HCT116 (cell line): ENCODE measurements at regions not wholly inside any gene's neighbourhood (a gene's known extent, or its start where the extent isn't known, plus 50 kb on each side); places are given as distances from the start of the nearest gene placed in this dataset.

Source experiments
- ATAC-seq: fragments of 200-7000 bp; cut with Tn5 transposase; 2 replicates; pipeline ENCODE4 v1.9.1; 2020; ENCODE audit warnings: mild to moderate bottlenecking, moderate library complexity
- BruUV-seq: library from RNA; stranded (reverse); fragments of 400-500 nt; replicated peaks from 2 replicates; lab custom pipeline; 2021; lab: Mats Ljungman, UMichigan
- CTCF ChIA-PET: fragments of 300-600 bp; sonication (Branson Sonifier 250); formaldehyde crosslinking; loops from one replicate; lab custom pipeline; 2021; ENCODE audit warnings: antibody characterized with exemption; lab: Charles Lee
- POLR2A ChIA-PET: fragments of 300-600, 350-600 bp; sonication (Branson Sonifier 250); formaldehyde crosslinking; loops from one replicate; lab custom pipeline; 2021; ENCODE audit warnings: antibody characterized with exemption; lab: Charles Lee
- RAD21 ChIA-PET, 2 experiments: fragments of 300-600 bp; sonication (Branson Sonifier 250); formaldehyde crosslinking; loops; one replicate each; lab custom pipeline; 2023; ENCODE audit warnings: low total read pairs in 2 of 2; ENCODE audit not compliant: uncharacterized antibody in 2 of 2, unreplicated experiment in 2 of 2, low non-redundant PET in 1 of 2; lab: Charles Lee
- DNase-seq: peaks from one replicate; pipeline ENCODE4 v3.0.0-alpha.2; 2010; ENCODE audit warnings: low read depth, low spot score
- H2AFZ ChIP-seq: fragments of 200-600 bp; shearing (Covaris generic), sonication (generic); 2 replicates; pipeline ENCODE4 v1.6.1; 2017; ENCODE audit warnings: low read depth, mixed run types, mixed read lengths, antibody characterized with exemption, low read length; ENCODE audit not compliant: poor library complexity, severe bottlenecking
- H3K27ac ChIP-seq: 2 replicates; pipeline ENCODE4 v1.5.1; 2012; ENCODE audit warnings: low read depth, low read length
- H3K27me3 ChIP-seq: fragments of 200-600 bp; sonication (generic); 2 replicates; pipeline ENCODE4 v1.6.1; 2016; ENCODE audit warnings: mixed run types, low read length, mixed read lengths; ENCODE audit not compliant: insufficient read depth
- H3K36me3 ChIP-seq, 2 experiments: fragments of 200-500 bp in 1 of 2; fragments of 200-600 bp in 1 of 2; sonication (Bioruptor generic) in 1 of 2; sonication (generic) in 1 of 2; 2 replicates each; pipeline versions ENCODE4 v1.5.1 to v1.6.1; 2014 to 2016; ENCODE audit warnings: low read length in 2 of 2, inconsistent platforms in 1 of 2, mixed read lengths in 1 of 2, mixed run types in 1 of 2; ENCODE audit not compliant: insufficient read depth in 2 of 2, control insufficient read depth in 1 of 2
- H3K4me1 ChIP-seq, 2 experiments: fragments of 200-600 bp in 1 of 2; sonication (generic) in 1 of 2; 2 replicates each; pipeline versions ENCODE4 v1.5.1 to v1.6.1; 2012 to 2017; ENCODE audit warnings: low read length in 2 of 2, inconsistent platforms in 1 of 2, mild to moderate bottlenecking in 1 of 2, mixed read lengths in 1 of 2, mixed run types in 1 of 2, moderate library complexity in 1 of 2; ENCODE audit not compliant: insufficient read depth in 2 of 2, control insufficient read depth in 1 of 2
- H3K4me2 ChIP-seq: fragments of 200-600 bp; sonication (generic); 2 replicates; pipeline ENCODE4 v1.6.1; 2017; ENCODE audit warnings: mixed run types, low read length, mixed read lengths
- H3K4me3 ChIP-seq, 2 experiments: fragments of 200-600 bp in 1 of 2; sonication (generic) in 1 of 2; replicated peaks in 1 of 2; 2 replicates each; pipeline ENCODE4 v1.5.1; 2011 to 2016; ENCODE audit warnings: low read length in 2 of 2, control low read depth in 1 of 2, low read depth in 1 of 2, mild to moderate bottlenecking in 1 of 2, mixed read lengths in 1 of 2, mixed run types in 1 of 2
- H3K79me2 ChIP-seq: fragments of 200-600 bp; sonication (generic); 2 replicates; pipeline ENCODE4 v1.6.1; 2017; ENCODE audit warnings: mild to moderate bottlenecking, mixed run types, low read length, moderate library complexity, mixed read lengths; ENCODE audit not compliant: insufficient read depth
- H3K9ac ChIP-seq: fragments of 200-600 bp; sonication (generic); 2 replicates; pipeline ENCODE4 v1.6.1; 2016; ENCODE audit warnings: low read length, mixed read lengths
- H3K9me2 ChIP-seq: fragments of 200-600 bp; sonication (generic), shearing (Covaris generic); 2 replicates; pipeline ENCODE4 v1.6.1; 2017; ENCODE audit warnings: mixed run types, mild to moderate bottlenecking, moderate library complexity; ENCODE audit not compliant: insufficient read depth
- H3K9me3 ChIP-seq, 2 experiments: fragments of 200-500 bp in 1 of 2; fragments of 200-600 bp in 1 of 2; sonication (Bioruptor generic) in 1 of 2; sonication (generic) in 1 of 2; 2 replicates each; pipeline ENCODE4 v1.6.1; 2014 to 2017; ENCODE audit warnings: low read length in 2 of 2, mixed read lengths in 2 of 2, inconsistent platforms in 1 of 2, low read depth in 1 of 2, mild to moderate bottlenecking in 1 of 2, mixed run types in 1 of 2, moderate library complexity in 1 of 2; ENCODE audit not compliant: control insufficient read depth in 1 of 2, insufficient read depth in 1 of 2
- H4K20me1 ChIP-seq: fragments of 200-600 bp; sonication (generic), shearing (Covaris generic); 2 replicates; pipeline ENCODE4 v1.6.1; 2017; ENCODE audit warnings: mixed run types, mild to moderate bottlenecking, moderate library complexity; ENCODE audit not compliant: insufficient read depth
- CBX3 ChIP-seq: IDR thresholded peaks from 2 replicates; pipeline ENCODE4 v1.6.1; 2012; ENCODE audit warnings: low read depth
- EGR1 ChIP-seq: IDR thresholded peaks from 2 replicates; pipeline ENCODE4 v1.6.1; 2012; ENCODE audit warnings: low read depth
- EZH2 ChIP-seq: fragments of 200-600 bp; sonication (generic); IDR thresholded peaks from 2 replicates; pipeline ENCODE4 v1.6.1; 2017; ENCODE audit warnings: antibody characterized with exemption, mixed run types
- JUND ChIP-seq: IDR thresholded peaks from 2 replicates; pipeline ENCODE4 v1.6.1; 2012
- RAD21 ChIP-seq: IDR thresholded peaks from 2 replicates; pipeline ENCODE4 v1.6.1; 2012; ENCODE audit warnings: low read depth, mild to moderate bottlenecking
- SIN3A ChIP-seq: IDR thresholded peaks from 2 replicates; pipeline ENCODE4 v1.6.1; 2012; ENCODE audit warnings: low read depth
- SP1 ChIP-seq: IDR thresholded peaks from 2 replicates; pipeline ENCODE4 v1.6.1; 2012; ENCODE audit warnings: low read depth
- TCF7L2 ChIP-seq: IDR thresholded peaks from 2 replicates; pipeline ENCODE4 v1.7.0; 2011; ENCODE audit warnings: borderline replicate concordance, inconsistent platforms; ENCODE audit not compliant: insufficient read depth, insufficient read length; ENCODE audit errors: extremely low read depth
- YY1 ChIP-seq: IDR thresholded peaks from 2 replicates; pipeline ENCODE4 v1.6.1; 2011; ENCODE audit warnings: low read length, low read depth, moderate library complexity, mild to moderate bottlenecking; ENCODE audit not compliant: insufficient replicate concordance; ENCODE audit errors: extremely low read depth
- ZBTB33 ChIP-seq: IDR thresholded peaks from 2 replicates; pipeline ENCODE4 v1.6.1; 2011; ENCODE audit warnings: mild to moderate bottlenecking, low read length, moderate library complexity; ENCODE audit not compliant: insufficient replicate concordance; ENCODE audit errors: extremely low read depth
- intact Hi-C: fragments of 100-400 bp; cut with micrococcal nuclease; formaldehyde crosslinking; loops from 2 replicates; pipeline ENCODE4 v1.10.0; 2022
- TF ChIP-seq, protein P1 (sequence below), 3 experiments: fragments of 200-600 bp in 1 of 3; sonication (generic) in 1 of 3; IDR thresholded peaks in 2 of 3; conservative IDR thresholded peaks in 1 of 3; 2 replicates each; pipeline ENCODE4 v1.5.1; 2012 to 2017; ENCODE audit warnings: low read depth in 2 of 3, low read length in 2 of 3, antibody characterized with exemption in 1 of 3, borderline replicate concordance in 1 of 3, control low read depth in 1 of 3, mild to moderate bottlenecking in 1 of 3, mixed read lengths in 1 of 3, mixed run types in 1 of 3, moderate library complexity in 1 of 3; ENCODE audit not compliant: insufficient read depth in 1 of 3

- POLR2A ChIA-PET, result no interaction called here
- H3K36me3 ChIP-seq, result no peaks in the 10 kb centered on the region
- no TSS peak for BruUV-seq
- H3K9me2 ChIP-seq, result no peaks in the 10 kb centered on the region
- no peaks in the 10 kb centered on the region for H4K20me1 ChIP-seq
- no peak overlapping the region for H3K4me3 ChIP-seq
- H3K9ac ChIP-seq, result no peak overlapping the region
- RAD21 ChIA-PET, result no interaction called here
- H2AFZ ChIP-seq, result no peak overlapping the region
- peaks cover 9% of the 10 kb centered on the region; the same call in 1 of the 2 replicates for H3K27me3 ChIP-seq
- CTCF ChIA-PET, result no interaction called here
- H3K27ac ChIP-seq, result no peak overlapping the region
- H3K79me2 ChIP-seq, result no peaks in the 10 kb centered on the region
- no peak for ATAC-seq
- H3K4me2 ChIP-seq, result no peak overlapping the region
- no peaks in the 10 kb centered on the region for H3K9me3 ChIP-seq
- H3K4me1 ChIP-seq, result 0 out of 4 replicates have a peak, but pooled peaks cover 0 to 2% of the 10 kb centered on the region in 2 experiments
- DNase-seq, result no peak
- intact Hi-C loops, result no loop called here
- TF ChIP-seq CBX3 (no peak), JUND (no peak), YY1 (no peak), ZBTB33 (no peak), SP1 (no peak), EGR1 (no peak), EZH2 (no peak), SIN3A (no peak), RAD21 (no peak), TCF7L2 (no peak)
- TF ChIP-seq, protein P1, sequence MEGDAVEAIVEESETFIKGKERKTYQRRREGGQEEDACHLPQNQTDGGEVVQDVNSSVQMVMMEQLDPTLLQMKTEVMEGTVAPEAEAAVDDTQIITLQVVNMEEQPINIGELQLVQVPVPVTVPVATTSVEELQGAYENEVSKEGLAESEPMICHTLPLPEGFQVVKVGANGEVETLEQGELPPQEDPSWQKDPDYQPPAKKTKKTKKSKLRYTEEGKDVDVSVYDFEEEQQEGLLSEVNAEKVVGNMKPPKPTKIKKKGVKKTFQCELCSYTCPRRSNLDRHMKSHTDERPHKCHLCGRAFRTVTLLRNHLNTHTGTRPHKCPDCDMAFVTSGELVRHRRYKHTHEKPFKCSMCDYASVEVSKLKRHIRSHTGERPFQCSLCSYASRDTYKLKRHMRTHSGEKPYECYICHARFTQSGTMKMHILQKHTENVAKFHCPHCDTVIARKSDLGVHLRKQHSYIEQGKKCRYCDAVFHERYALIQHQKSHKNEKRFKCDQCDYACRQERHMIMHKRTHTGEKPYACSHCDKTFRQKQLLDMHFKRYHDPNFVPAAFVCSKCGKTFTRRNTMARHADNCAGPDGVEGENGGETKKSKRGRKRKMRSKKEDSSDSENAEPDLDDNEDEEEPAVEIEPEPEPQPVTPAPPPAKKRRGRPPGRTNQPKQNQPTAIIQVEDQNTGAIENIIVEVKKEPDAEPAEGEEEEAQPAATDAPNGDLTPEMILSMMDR (IDR thresholded peaks at IDR 0.05 in 2 of 3, conservative IDR thresholded peaks at IDR 0.05 in 1 of 3; ENCODE audit: borderline replicate concordance in 1 of 3, insufficient read depth in 1 of 3, low read depth in 2 of 3, low read length in 2 of 3), result no peak
Measured at GRCh38 chr7:51645255-51645654, 328.6 kb upstream of the COBL start.
